ENCODE measurements at regions not wholly inside any gene's neighbourhood (a gene's known extent, or its start where the extent isn't known, plus 50 kb on each side); places are given as distances from the start of the nearest gene placed in this dataset.

GRCh38 chr21:23799376-23799775 is 1807.9 kb downstream of the MRPL39 start:
- no peaks in the 10 kb centered on the region for H3K27me3 ChIP-seq
- no peaks in the 10 kb centered on the region for H3K4me1 ChIP-seq
- WGBS, 2 donors (ENCODE audit: low coverage in 1 of 2): 60 to 69% methylated on average over 5 of the region's 5 CpGs
- DNase-seq: no peak
- no peaks in the 10 kb centered on the region for H3K36me3 ChIP-seq
- no peak overlapping the region for H3K4me3 ChIP-seq
- no peaks in the 10 kb centered on the region for H3K9me3 ChIP-seq
- TF ChIP-seq POLR2AphosphoS5 (IDR thresholded peaks at IDR 0.05): no peak
- H3K27ac ChIP-seq: no peak overlapping the region
- in situ Hi-C loops (cut with MboI; ENCODE audit: low pct_ligation_motif_present in 1 of 4, low pct_unique_long_range_greater_than_20kb in 1 of 4, low sequenced_read_pairs in 3 of 4) (no loop called here), intact Hi-C loops (cut with DNase I; ENCODE audit: low total_unique reads) (no loop called here)

GRCh38 chr21:23792300-23792699 is 1815.0 kb downstream of the MRPL39 start:
- DNase-seq: no peak
- no peak overlapping the region for H3K27ac ChIP-seq
- H3K36me3 ChIP-seq: no peaks in the 10 kb centered on the region
- TF ChIP-seq CTCF (IDR thresholded peaks at IDR 0.05) (no peak), EP300 (IDR thresholded peaks at IDR 0.05; ENCODE audit: low read depth) (no peak), POLR2AphosphoS5 (IDR thresholded peaks at IDR 0.05) (no peak), POLR2A (IDR thresholded peaks at IDR 0.05) (no peak)
- no peak overlapping the region for H3K4me3 ChIP-seq
- in situ Hi-C loops (cut with MboI; ENCODE audit: low pct_ligation_motif_present in 1 of 4, low pct_unique_long_range_greater_than_20kb in 1 of 4, low sequenced_read_pairs in 3 of 4): no loop called here
- no peaks in the 10 kb centered on the region for H3K4me1 ChIP-seq
- peaks cover 3 to 5% of the 10 kb centered on the region in 2 donors for H3K9me3 ChIP-seq
- H3K27me3 ChIP-seq: no peaks in the 10 kb centered on the region
- 23 to 34% methylated on average over 1 of the region's 1 CpG for WGBS, 2 donors (ENCODE audit: low coverage in 1 of 2)
- intact Hi-C loops (cut with DNase I; ENCODE audit: low total_unique reads): no loop called here

- H3K36me3 ChIP-seq: no peaks in the 10 kb centered on the region
- no peak overlapping the region for H3K4me3 ChIP-seq
- in situ Hi-C loops (cut with MboI; ENCODE audit: low pct_ligation_motif_present in 1 of 4, low pct_unique_long_range_greater_than_20kb in 1 of 4, low sequenced_read_pairs in 3 of 4): no loop called here
- intact Hi-C loops (cut with DNase I; ENCODE audit: low total_unique reads): no loop called here
- WGBS, 2 donors (ENCODE audit: low coverage in 1 of 2): 82 to 89% methylated on average over 1 of the region's 1 CpG
- no peak for DNase-seq
- H3K9me3 ChIP-seq: peaks cover 3 to 5% of the 10 kb centered on the region in 2 donors
- no peaks in the 10 kb centered on the region for H3K27me3 ChIP-seq
- H3K27ac ChIP-seq: no peak overlapping the region
- TF ChIP-seq EP300 (IDR thresholded peaks at IDR 0.05; ENCODE audit: low read depth) (no peak), POLR2AphosphoS5 (IDR thresholded peaks at IDR 0.05) (no peak), CTCF (IDR thresholded peaks at IDR 0.05) (no peak), POLR2A (IDR thresholded peaks at IDR 0.05) (no peak)
- no peaks in the 10 kb centered on the region for H3K4me1 ChIP-seq
Observed at GRCh38 chr21:23789864-23790263, 1817.4 kb downstream of the MRPL39 start.

- TF ChIP-seq CTCF (IDR thresholded peaks at IDR 0.05): no peak
- no peak for TF ChIP-seq POLR2A (IDR thresholded peaks at IDR 0.05)
- TF ChIP-seq POLR2AphosphoS5 (IDR thresholded peaks at IDR 0.05): no peak
- no peak for TF ChIP-seq EP300 (IDR thresholded peaks at IDR 0.05; ENCODE audit: low read depth)
- H3K27ac ChIP-seq: no peak overlapping the region
- H3K36me3 ChIP-seq: no peaks in the 10 kb centered on the region
- no peaks in the 10 kb centered on the region for H3K4me1 ChIP-seq
- no peaks in the 10 kb centered on the region for H3K27me3 ChIP-seq
- intact Hi-C loops (cut with DNase I; ENCODE audit: low total_unique reads): no loop called here
- 74 to 77% methylated on average over 2 of the region's 2 CpGs for WGBS, 2 donors (ENCODE audit: low coverage in 1 of 2)
- DNase-seq: no peak
- H3K4me3 ChIP-seq: no peak overlapping the region
- H3K9me3 ChIP-seq: peaks cover 0 to 10% of the 10 kb centered on the region in 2 donors
- in situ Hi-C loops (cut with MboI; ENCODE audit: low pct_ligation_motif_present in 1 of 4, low pct_unique_long_range_greater_than_20kb in 1 of 4, low sequenced_read_pairs in 3 of 4): no loop called here
Observed at GRCh38 chr21:23780326-23780725, 1827.0 kb downstream of the MRPL39 start.

- H3K4me1 ChIP-seq: no peaks in the 10 kb centered on the region
- no peaks in the 10 kb centered on the region for H3K36me3 ChIP-seq
- TF ChIP-seq CTCF (IDR thresholded peaks at IDR 0.05) (no peak), POLR2A (IDR thresholded peaks at IDR 0.05) (no peak)
- in situ Hi-C loops (cut with MboI; ENCODE audit: low pct_ligation_motif_present in 1 of 4, low pct_unique_long_range_greater_than_20kb in 1 of 4, low sequenced_read_pairs in 3 of 4): loop anchor here in 1 of 4 donors (25.0 kb wide), 1 partner anchor 93 kb away; no protein-coding TSS in a partner anchor
- DNase-seq: no peak
- H3K4me3 ChIP-seq: no peak overlapping the region
- no peak overlapping the region for H3K27ac ChIP-seq
- WGBS, 2 donors (ENCODE audit: low coverage in 1 of 2): 70 to 89% methylated on average over 2 of the region's 2 CpGs
- H3K9me3 ChIP-seq: peaks cover 0 to 7% of the 10 kb centered on the region in 2 donors
- H3K27me3 ChIP-seq: no peaks in the 10 kb centered on the region
- intact Hi-C loops (cut with DNase I; ENCODE audit: low total_unique reads): no loop called here
Observed at GRCh38 chr21:23743821-23744220, 1863.5 kb downstream of the MRPL39 start.

All from transverse colon (tissue), 4 donors.